Limb (tissue), 2 donors: ENCODE measurements at regions not wholly inside any gene's neighbourhood (a gene's known extent, or its start where the extent isn't known, plus 50 kb on each side); places are given as distances from the start of the nearest gene placed in this dataset.

Experiments used
- DNase-seq, 2 donors: peaks; one replicate each; pipeline ENCODE4 v3.0.0-alpha.2; 2016; ENCODE audit errors: extremely low spot score in 2 of 2

DNA sequence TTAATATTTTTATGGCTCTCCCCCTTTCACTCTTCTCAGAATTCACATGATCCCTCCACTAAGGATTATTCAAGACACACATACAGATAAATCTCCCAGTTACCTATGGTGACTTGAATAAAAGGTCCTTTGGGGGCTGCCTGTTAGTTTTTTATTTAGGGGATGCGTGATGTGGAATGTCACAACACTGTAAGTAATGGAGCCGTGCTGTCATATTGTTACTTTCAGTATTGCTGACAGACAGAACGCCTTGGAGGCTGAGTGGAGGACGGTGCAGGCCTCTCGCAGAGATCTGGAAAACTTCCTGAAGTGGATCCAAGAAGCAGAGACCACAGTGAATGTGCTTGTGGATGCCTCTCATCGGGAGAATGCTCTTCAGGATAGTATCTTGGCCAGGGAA lies 291.7 kb downstream of the UTRN start:
- DNase-seq, result no peak

DNA sequence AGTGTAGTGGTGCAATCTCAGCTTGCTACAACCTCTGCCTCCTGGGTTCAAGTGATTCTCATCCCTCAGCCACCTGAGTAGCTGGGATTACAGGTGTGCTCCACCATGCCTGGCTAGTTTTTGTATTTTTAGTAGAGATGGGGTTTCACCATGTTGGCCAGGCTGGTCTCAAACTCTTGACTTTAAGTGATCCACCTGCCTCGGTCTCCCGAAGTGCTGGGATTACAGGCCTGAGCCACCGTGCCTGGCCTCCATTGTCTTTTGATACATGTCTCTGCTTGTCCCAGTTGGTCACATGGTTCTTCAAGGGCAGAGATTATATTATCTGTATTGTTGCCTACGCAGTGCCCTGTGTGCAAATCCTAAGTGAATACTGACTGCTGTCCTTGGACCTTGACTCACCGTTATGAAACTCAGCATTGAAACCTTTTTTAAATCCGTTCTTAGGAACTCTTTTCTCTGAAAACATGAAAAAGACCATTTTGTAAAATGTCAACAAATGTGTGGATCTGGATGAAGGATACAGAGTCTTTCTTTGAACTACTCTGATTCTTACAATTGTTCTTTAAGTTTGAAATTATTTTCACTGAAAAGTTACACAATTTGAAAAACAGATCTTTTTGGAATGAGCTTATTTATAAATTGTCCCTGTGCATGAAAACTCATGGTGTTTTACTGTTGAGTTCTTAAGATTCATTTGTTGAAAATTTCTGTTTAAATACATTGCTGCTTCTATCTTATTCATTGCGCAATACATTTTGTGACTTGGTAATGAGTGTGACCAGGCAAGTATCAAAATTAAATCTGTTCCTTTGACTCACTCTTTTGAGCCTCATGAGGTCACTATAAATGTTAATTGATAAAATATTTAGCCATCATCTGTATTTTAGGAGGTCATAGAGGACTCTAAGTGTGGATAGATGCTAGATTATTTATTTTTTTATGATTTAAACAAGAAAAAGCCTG lies 293.5 kb downstream of the UTRN start:
- no peak for DNase-seq

DNA sequence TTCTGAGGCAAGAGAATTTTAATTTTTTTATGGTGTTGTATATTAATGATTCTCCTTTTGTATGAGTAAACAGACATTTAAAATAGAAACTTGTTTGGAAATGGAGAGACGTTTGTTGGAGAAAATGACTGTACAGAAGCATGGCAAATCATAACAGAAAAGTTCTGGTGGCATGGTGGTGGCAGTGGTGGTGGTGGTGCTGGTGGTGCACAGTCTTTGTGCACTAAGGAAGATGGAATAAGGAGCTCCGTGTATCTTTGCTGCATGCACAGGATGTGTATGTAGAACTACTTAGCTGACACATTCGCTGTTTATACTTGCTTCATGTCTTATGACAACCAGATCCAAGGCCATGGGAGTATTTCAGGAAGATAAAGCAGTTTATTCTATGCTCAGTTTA lies 294.9 kb downstream of the UTRN start:
- DNase-seq, result no peak

DNA sequence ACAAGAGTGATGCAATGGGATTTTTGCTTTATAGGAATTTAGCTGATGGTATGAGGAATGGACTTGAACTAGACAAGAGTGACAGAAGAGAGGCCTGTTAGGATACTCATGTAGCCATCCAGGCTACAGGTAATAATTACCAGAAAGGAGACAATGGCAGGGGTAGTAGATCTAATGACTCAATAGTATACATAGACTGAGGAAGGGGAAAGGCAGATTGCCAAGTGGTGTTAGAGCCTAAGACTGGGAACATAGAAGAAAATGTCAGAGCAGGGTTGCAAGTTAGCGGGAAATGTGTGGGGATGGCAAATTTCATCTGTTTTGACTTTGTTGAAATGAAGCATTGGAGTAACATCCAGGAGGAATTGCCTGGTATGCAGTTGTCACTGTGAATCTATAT lies 295.6 kb downstream of the UTRN start:
- DNase-seq, result no peak

DNA sequence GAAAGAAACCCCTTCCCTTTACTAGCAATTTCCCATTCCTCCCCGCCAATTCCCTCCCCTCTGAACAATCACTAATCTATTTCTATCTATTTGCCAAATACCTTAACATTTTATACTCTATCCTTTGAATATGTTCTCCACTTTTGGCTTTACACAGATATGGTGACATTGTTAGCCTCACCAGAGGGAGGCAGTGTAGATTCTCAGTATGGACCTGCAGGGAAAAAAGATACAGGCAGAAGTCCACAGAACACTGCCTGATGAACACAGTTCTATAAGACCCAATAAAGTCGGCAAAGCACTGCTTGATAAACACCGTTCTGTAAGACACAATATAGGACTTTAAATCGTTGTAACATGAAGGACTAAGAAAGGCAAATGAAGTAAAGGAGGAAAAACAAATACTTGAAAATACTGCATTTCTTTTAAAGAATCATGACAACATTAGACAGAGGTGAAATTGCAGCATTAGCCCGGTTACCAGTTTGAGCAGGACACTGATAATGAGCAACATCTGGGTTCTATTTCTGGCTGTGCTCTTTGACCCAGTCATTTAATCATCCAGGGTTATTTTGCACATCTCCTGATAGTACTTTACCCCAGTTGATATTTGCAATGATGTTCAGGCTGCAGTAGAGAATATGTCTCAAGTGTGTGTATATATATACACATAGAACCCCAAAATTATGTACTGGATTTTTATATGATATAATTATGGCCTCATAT lies 296.8 kb downstream of the UTRN start:
- DNase-seq, result peak in 1 of 2 donors; percentile 29

DNA sequence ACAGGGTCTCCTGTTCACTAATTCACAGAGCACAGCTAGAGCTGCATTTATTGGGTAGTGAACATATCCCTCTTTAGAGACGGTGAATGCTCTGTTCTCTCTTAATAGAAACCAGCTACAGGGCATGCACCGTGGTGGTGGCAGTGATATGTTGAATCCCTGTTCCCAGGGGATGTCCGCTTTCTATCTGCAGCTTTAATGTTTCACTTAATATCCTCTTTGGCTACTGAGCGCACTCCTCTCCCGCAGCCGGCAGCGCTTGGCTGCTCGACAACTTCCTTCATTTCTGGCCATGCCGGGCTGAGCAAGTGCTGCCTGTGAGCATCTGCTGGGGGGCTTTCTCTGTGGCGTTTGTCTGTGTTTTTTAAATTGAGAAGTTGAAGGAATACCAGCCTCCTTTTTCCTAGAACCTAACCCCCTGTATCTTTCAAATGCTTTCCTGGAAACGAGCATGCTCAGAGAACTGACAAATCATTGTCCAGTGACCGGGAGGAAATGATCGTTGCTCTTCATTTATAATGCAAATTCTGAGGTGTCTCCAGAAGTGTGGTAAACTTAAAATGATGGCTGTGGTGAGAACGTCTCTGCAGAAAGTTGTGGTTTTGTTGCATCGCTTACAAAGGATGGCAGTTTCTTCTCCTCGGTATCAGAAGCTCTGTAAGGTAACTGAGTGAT lies 297.9 kb downstream of the UTRN start:
- peak; percentile 15 to 61 for DNase-seq

DNA sequence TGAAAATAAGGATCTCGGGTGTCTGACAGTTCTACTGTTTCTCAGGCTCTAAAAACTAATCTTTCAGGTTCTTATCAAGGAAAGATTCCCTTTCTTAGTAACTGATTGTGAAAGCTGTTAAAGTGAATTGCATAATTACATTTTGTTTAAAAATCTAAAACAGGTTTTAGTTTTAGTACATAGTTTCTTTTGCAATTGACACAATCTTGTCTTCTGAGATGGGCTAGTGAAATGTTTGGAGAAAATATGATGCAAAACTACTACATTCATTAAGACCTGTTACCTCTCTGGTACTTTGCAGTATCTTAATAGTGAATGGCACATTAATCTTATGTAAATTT lies 298.4 kb downstream of the UTRN start:
- no peak for DNase-seq

DNA sequence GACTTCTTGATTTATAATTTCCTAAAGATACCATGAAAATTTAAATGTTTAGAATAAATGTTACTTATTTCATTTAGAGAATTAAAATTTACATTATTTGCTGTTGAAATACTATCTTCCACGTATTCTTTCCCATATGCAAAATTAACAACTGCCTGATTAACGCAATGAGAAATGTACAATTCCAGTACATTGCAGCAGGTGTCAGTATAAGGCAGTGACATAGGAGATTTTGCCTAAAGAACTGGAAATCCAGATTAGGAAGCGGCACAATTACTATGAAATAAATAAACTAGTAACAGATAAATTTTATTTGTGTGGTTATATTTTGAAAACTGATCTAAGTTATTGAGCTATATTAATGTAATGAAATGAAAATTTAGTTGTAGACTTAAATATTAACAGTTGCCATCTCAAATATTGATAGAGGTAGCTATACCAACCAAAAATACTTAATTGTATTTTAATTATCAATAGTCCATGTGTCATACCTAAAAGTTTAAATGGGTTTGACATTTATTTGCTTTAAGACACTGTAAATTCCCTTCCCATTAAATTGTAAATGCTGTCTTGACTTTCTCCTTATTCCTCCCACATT lies 300.2 kb downstream of the UTRN start:
- DNase-seq, result peak in 1 of 2 donors; percentile 56

DNA sequence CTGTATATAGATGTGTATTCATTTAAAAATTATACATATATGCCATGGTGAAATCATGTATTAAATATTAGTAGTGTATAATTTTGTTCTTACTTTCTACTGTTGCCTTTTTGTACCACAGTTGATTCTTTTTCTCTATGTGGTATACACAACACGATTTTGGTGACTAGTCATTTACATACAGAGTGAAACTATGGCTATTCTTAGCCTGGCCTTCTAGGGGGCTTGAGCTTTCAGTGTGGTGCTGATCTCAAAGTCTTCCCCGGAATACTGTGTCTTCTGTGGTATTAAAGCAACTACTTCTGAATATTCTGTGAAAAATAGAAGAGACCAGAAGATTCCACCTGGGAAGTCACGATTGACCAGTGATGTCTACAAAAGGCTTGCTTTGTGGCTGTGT lies 301.9 kb downstream of the UTRN start:
- DNase-seq, result no peak

DNA sequence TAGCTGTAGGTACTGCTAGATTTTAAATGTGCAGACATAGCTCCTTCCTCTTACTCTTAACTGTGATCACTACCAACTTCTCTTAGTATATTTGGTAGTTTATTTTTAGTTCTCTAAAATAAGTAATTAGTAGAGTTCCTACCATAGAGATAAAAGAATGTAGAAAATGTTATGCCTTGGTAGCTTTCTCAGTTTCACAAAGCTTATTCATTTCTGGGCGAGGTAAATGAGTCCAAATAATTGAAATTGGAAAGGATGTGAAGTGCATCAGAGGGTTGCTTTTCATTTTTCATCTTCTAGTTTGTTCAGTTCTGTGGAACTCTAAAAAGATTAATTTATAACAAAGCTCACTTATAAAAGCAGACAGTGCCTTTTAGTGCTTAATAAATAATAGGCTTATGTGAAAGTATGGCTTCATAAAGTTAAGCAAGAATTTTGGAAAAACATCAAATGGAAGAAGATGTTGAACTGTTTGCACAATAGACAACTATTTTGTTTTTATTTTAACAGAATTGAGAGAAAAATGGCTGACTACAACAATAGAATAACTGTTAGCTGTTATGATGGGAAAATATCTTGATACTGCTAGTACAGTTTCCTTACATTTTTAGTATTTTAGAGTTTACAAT lies 303.7 kb downstream of the UTRN start:
- DNase-seq, result no peak

DNA sequence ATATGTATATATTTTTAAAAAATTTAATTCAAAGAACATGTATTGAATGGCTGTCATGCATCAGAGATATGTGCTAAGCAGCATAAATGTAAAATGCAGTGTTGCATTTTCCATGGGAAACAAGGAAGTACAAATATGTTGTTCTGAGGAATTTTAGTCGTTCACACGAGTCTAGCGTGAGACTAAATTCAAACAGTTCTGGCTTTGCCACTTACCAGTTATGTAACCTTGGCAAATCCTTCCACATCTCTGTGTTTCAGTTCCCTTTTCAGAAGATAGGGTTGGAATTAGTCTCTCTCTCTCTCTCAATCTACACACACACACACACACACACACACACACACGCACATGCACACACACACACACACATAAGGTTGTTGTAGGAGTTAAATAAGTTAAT lies 305.4 kb downstream of the UTRN start:
- no peak for DNase-seq

DNA sequence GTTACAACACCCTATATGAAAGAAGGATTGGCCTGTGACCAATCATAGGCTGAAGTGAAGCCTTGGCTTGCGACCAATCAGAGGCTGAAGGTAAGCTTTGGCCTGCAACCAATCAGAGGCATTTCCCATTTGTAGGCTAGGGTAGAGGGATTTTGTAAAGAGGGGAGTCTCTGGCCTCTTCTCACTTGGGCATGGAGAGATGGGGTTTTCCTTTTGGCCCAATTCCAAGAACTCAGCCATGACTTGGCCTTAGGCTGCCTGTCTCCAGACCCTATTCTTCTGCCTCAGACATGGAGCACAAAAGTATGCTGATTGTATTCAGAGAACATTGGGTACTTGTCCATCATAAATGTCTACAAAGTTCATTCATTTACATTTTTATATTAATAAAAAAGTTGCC lies 308.3 kb downstream of the UTRN start:
- no peak for DNase-seq

DNA sequence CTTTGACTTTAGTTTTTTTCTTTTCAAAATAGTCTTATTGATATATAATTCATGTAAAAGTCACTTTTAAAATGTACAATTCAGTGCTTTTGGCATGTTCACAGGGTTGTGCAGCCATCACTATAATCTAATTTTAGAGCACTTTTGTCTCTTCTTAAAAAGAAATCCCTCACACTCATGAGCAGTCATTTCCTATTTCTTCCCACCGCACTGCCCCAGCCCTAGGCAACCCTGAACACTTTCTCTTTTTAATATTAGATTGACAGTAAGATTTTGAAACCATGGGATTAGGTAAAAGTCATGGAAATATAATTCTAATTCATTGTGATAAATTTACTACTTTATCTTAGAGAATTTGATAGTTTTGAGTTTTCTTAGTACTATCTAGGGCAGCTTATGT lies 309.4 kb downstream of the UTRN start:
- DNase-seq, result no peak

DNA sequence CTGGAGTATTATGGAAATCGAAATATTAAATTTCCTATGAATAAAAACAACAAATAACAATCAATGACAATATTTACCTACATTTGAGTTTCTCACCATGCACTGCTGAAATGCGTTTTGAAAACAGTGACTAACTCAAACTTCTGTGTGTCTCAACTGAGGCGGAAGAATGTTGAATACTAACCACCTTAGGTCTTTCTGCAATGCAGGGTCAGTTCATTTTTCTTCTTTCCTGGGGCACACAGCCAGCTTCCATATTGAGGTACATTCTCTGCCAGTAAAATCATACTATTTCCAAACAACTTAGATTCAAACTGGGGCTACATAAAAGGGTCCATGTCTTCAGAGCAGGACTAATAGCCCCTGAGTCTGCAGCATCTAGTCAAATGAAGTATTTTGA lies 310.1 kb downstream of the UTRN start:
- no peak for DNase-seq

DNA sequence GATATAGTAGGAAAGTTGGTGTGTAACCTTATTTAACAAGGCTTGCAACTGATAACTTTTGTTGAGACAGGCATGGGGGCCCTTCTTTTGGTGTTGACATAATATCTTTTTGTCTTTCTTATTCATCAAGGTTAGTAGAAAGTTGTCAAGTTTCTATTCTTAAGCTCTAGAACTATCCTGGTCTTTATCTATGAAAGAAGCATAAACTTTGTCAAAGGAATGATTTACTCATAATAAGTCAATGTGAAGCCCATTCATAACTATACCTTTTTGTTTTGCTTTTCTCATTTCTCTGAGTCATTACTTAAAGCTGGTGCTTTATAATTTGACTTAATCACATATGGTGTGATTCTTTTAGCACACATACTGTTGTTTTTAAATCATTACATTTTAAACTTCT lies 312.4 kb downstream of the UTRN start:
- DNase-seq, result no peak

DNA sequence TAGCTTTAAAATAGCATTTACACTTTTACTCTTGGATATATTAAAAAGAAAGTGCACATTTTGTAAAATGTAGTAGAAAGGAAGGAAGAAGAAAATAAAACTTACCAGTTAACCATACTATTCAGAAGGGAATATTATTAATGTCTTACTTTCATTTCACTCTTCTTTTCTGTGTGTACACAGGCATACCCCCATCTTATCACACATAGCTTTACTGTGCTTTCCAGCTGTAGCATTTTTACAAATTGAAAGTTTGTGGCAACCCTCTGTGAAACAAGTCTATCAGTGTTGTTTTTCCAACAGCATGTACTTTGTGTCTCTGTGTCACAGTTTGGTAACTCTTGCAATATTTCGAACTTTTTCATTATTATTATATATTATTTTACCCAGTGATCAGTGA lies 314.5 kb downstream of the UTRN start:
- no peak for DNase-seq

DNA sequence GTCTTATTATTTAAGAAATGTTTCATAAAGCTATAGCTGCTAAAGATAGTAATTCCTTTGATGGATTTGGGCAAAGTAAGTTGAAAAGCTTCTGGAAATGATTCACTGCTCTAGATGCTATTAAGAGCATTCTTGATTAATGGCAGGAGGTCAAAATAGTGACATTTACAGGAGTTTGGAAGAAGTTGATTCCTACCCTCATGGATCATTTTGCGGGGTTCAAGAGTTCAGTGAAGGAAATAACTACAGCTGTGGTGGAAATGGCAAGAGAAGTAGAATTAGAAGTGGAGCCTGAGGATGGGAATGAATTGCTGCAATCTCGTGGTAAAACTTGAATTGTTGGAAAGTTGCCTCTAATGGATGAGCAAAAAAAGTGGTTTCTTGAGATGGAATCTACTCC lies 316.1 kb downstream of the UTRN start:
- no peak for DNase-seq

DNA sequence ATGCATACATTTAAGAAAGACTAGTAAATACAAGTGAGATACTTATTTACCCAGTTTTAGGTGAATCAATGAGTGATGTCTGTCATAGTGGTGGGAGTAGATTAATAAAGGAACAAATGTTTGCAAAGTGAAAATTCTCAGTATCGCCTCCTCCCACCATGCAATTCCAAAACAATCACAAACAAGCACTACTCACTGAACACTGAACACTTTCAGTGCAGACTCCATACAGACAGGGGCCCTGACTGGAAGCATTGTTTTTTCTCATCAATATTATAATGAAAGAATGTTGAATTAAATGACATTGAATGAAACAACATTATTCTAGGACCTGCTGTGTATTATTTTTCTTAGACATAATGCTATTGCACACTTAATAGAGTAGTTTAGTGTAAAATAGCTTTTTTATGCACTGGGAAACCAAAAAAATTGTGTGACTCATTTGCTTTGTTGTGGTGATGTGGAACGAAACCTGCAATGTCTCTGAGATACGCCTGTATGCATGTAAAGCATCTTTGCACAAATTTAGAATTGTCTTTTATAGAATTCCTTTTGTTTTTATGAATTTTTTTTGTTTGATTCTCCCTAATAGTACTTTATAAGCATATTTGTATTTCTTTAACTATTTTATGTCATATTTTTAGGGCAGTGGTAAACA lies 317.5 kb downstream of the UTRN start:
- no peak for DNase-seq

DNA sequence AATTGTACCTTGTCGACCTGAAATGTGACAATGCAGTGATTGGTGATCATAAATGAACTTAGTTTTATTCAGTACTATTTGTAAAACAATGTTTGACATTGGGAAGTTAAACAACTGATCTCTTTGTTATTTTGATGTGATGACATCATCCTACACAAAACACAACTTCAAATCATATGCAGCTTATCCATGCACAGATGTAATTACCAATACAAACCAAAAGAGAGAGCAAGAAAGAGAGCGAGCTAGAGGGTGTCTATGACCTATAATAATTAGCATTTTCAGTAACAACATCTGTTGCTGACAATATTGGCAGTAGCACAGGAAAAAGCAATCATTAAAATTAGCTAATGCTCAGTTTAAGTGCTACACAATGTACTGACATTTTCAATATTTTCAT lies 320.9 kb downstream of the UTRN start:
- no peak for DNase-seq

DNA sequence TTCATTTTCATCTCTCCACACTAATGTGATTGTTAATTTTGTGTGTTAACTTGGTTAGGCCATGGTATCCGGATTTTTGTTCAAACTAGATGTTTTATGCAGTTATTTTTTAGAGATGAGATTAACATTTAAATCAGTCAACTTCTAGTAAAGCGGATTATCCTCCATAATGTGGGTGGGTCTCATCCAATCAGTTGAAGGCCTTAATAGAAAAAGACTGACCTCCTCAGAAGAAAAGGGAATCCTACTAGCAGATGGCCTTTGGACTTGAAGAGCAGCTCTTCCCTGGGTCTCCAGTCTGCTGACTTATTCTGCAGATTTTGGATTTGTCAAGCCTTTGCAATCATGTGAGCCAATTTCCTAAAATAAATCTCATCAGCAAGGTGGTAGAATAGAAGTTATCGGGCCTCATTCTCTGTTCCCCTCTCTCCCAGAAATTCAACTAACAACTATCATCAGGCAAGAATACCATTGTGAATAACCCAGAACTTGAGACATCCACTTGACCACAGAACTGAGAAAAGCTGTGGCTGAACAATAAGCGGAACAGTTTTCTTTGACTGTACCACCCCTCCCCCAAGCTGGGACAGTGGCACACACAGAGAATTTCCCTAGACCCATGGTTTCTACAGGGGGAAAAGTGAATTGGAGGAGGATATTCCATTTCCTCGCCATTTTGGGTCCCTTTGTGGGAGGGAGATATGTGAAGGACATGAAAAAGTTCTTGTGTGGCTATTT lies 323.0 kb downstream of the UTRN start:
- DNase-seq, result no peak
